DND-41 (cell line): ENCODE measurements at regions not wholly inside any gene's neighbourhood (a gene's known extent, or its start where the extent isn't known, plus 50 kb on each side); places are given as distances from the start of the nearest gene placed in this dataset.

Experiments used
- ATAC-seq: fragments of 200-7000 bp; cut with Tn5 transposase; 3 replicates; pipeline ENCODE4 v1.9.1; 2021; ENCODE audit warnings: low read depth; ENCODE audit not compliant: insufficient read depth
- DNase-seq: peaks from one replicate; pipeline ENCODE4 v3.0.0-alpha.2; 2020
- H2AFZ ChIP-seq: 2 replicates; pipeline ENCODE4 v1.6.0; 2012; ENCODE audit warnings: low read depth, low read length
- H3K27ac ChIP-seq: 2 replicates; pipeline ENCODE4 v1.5.1; 2012; ENCODE audit warnings: low read length, inconsistent platforms
- H3K27me3 ChIP-seq: fragments of 200-600 bp; sonication (generic); 2 replicates; pipeline ENCODE4 v1.6.0; 2012; ENCODE audit warnings: low read length, mild to moderate bottlenecking, inconsistent platforms; ENCODE audit not compliant: insufficient read depth, poor library complexity
- H3K36me3 ChIP-seq: 2 replicates; pipeline ENCODE4 v1.5.1; 2012; ENCODE audit warnings: low read length, inconsistent platforms; ENCODE audit not compliant: insufficient read depth
- H3K4me1 ChIP-seq: 2 replicates; pipeline ENCODE4 v1.5.1; 2012; ENCODE audit warnings: mild to moderate bottlenecking, low read length; ENCODE audit not compliant: insufficient read depth
- H3K4me2 ChIP-seq: 2 replicates; pipeline ENCODE4 v1.6.0; 2012; ENCODE audit warnings: mild to moderate bottlenecking, moderate library complexity, low read length, inconsistent platforms; ENCODE audit not compliant: insufficient read depth
- H3K4me3 ChIP-seq, 2 experiments: fragments of 200-600 bp in 1 of 2; shearing (Covaris generic) in 1 of 2; 2 replicates each; pipeline ENCODE4 v1.5.1; 2012 to 2016; ENCODE audit warnings: inconsistent platforms in 2 of 2, low read length in 2 of 2, mild to moderate bottlenecking in 2 of 2, low read depth in 1 of 2, moderate library complexity in 1 of 2
- H3K79me2 ChIP-seq: 2 replicates; pipeline ENCODE4 v1.6.0; 2012; ENCODE audit warnings: low read length, inconsistent platforms; ENCODE audit not compliant: insufficient read depth
- H3K9ac ChIP-seq: 2 replicates; pipeline ENCODE4 v1.6.0; 2012; ENCODE audit warnings: low read depth, mild to moderate bottlenecking, inconsistent platforms, low read length, moderate library complexity
- H3K9me3 ChIP-seq: 2 replicates; pipeline ENCODE4 v1.5.1; 2012; ENCODE audit warnings: low read length, moderate library complexity, mild to moderate bottlenecking, inconsistent platforms; ENCODE audit not compliant: insufficient read depth, severe bottlenecking
- H4K20me1 ChIP-seq: 2 replicates; pipeline ENCODE4 v1.6.0; 2012; ENCODE audit warnings: low read length; ENCODE audit not compliant: insufficient read depth
- CTCF ChIP-seq: IDR thresholded peaks from 2 replicates; pipeline ENCODE4 v1.5.1; 2012; ENCODE audit warnings: borderline replicate concordance, low read length, moderate library complexity, mild to moderate bottlenecking; ENCODE audit not compliant: poor library complexity, severe bottlenecking; ENCODE audit errors: extremely low read depth
- EZH2 ChIP-seq: IDR thresholded peaks from 3 replicates; pipeline ENCODE4 v1.6.1; 2012; ENCODE audit warnings: borderline replicate concordance, low read depth, mild to moderate bottlenecking, moderate library complexity, low read length, inconsistent platforms; ENCODE audit not compliant: severe bottlenecking

GRCh38 chr14:26191123-26191522, 406.7 kb downstream of the NOVA1 start:
- H3K27me3 ChIP-seq, result no peaks in the 10 kb centered on the region
- H3K36me3 ChIP-seq, result no peaks in the 10 kb centered on the region
- DNase-seq, result no peak
- no peak overlapping the region for H2AFZ ChIP-seq
- H3K79me2 ChIP-seq, result no peaks in the 10 kb centered on the region
- H4K20me1 ChIP-seq, result no peaks in the 10 kb centered on the region
- H3K9me3 ChIP-seq, result no peaks in the 10 kb centered on the region
- no peak overlapping the region for H3K9ac ChIP-seq
- H3K27ac ChIP-seq, result no peak overlapping the region
- H3K4me1 ChIP-seq, result no peaks in the 10 kb centered on the region
- H3K4me2 ChIP-seq, result no peak overlapping the region
- H3K4me3 ChIP-seq, result no peak overlapping the region
- no peak for TF ChIP-seq EZH2
- ATAC-seq, result no peak

GRCh38 chr14:26190646-26191045, 407.2 kb downstream of the NOVA1 start:
- no peak overlapping the region for H3K27ac ChIP-seq
- ATAC-seq (no peak), DNase-seq (no peak)
- no peak overlapping the region for H2AFZ ChIP-seq
- H3K4me3 ChIP-seq, result no peak overlapping the region
- H3K4me2 ChIP-seq, result no peak overlapping the region
- H3K36me3 ChIP-seq, result no peaks in the 10 kb centered on the region
- H3K9me3 ChIP-seq, result no peaks in the 10 kb centered on the region
- H4K20me1 ChIP-seq, result no peaks in the 10 kb centered on the region
- no peaks in the 10 kb centered on the region for H3K27me3 ChIP-seq
- TF ChIP-seq EZH2 (no peak), CTCF (no peak)
- H3K9ac ChIP-seq, result no peak overlapping the region
- H3K79me2 ChIP-seq, result no peaks in the 10 kb centered on the region
- no peaks in the 10 kb centered on the region for H3K4me1 ChIP-seq

GRCh38 chr14:26187996-26188620, 409.7 kb downstream of the NOVA1 start:
- H3K27ac ChIP-seq, result no peak overlapping the region
- H3K36me3 ChIP-seq, result no peaks in the 10 kb centered on the region
- no peaks in the 10 kb centered on the region for H3K4me1 ChIP-seq
- H4K20me1 ChIP-seq, result no peaks in the 10 kb centered on the region
- H3K9ac ChIP-seq, result no peak overlapping the region
- H3K9me3 ChIP-seq, result no peaks in the 10 kb centered on the region
- no peak for ATAC-seq
- H3K4me3 ChIP-seq, result no peak overlapping the region
- H2AFZ ChIP-seq, result no peak overlapping the region
- no peak for DNase-seq
- no peak for TF ChIP-seq CTCF
- TF ChIP-seq EZH2, result no peak
- no peaks in the 10 kb centered on the region for H3K27me3 ChIP-seq
- H3K4me2 ChIP-seq, result no peak overlapping the region
- no peaks in the 10 kb centered on the region for H3K79me2 ChIP-seq

GRCh38 chr14:26180221-26180620, 417.6 kb downstream of the NOVA1 start:
- H2AFZ ChIP-seq, result no peak overlapping the region
- H3K4me1 ChIP-seq, result no peaks in the 10 kb centered on the region
- no peak overlapping the region for H3K27ac ChIP-seq
- no peak overlapping the region for H3K9ac ChIP-seq
- ATAC-seq (no peak), DNase-seq (no peak)
- TF ChIP-seq CTCF (no peak), EZH2 (no peak)
- H3K4me2 ChIP-seq, result no peak overlapping the region
- H4K20me1 ChIP-seq, result no peaks in the 10 kb centered on the region
- H3K27me3 ChIP-seq, result no peaks in the 10 kb centered on the region
- no peaks in the 10 kb centered on the region for H3K79me2 ChIP-seq
- H3K36me3 ChIP-seq, result no peaks in the 10 kb centered on the region
- H3K4me3 ChIP-seq, result no peak overlapping the region
- no peaks in the 10 kb centered on the region for H3K9me3 ChIP-seq
